Heart left ventricle (tissue), 16 donors: ENCODE measurements at regions not wholly inside any gene's neighbourhood (a gene's known extent, or its start where the extent isn't known, plus 50 kb on each side); places are given as distances from the start of the nearest gene placed in this dataset.
"Not testable (repeated sequence)": the region's sequence is repeated elsewhere in the genome, so short reads cannot be mapped to it uniquely, and the experiment has no call there.

Experiments
- ATAC-seq, 4 donors: fragments of 200-7000 bp; cut with Tn5 transposase; one replicate each; pipeline ENCODE4 v1.9.1; 2020 to 2022; ENCODE audit warnings: moderate library complexity in 4 of 4, mild to moderate bottlenecking in 3 of 4, moderate number of reproducible peaks in 1 of 4
- DNase-seq, 5 donors: peaks; one replicate each; pipeline ENCODE4 v3.0.0-alpha.2; 2020
- H3K27ac ChIP-seq, 12 donors: fragments of 200-600 bp; sonication (generic) in 4 of 12; one replicate each; pipeline versions ENCODE4 v1.5.0 to v1.8.0; 2016 to 2022; ENCODE audit warnings: mild to moderate bottlenecking in 2 of 12
- H3K27me3 ChIP-seq, 9 donors: fragments of 200-600 bp; sonication (generic) in 2 of 9; one replicate each; pipeline versions ENCODE4 v1.5.1 to v1.8.0; 2016 to 2022; ENCODE audit warnings: mild to moderate bottlenecking in 3 of 9
- H3K36me3 ChIP-seq, 9 donors: fragments of 200-600 bp; sonication (generic) in 2 of 9; one replicate each; pipeline versions ENCODE4 v1.5.0 to v1.8.0; 2018 to 2022; ENCODE audit warnings: mild to moderate bottlenecking in 2 of 9
- H3K4me1 ChIP-seq, 12 donors: fragments of 200-600 bp; sonication (generic) in 4 of 12; one replicate each; pipeline versions ENCODE4 v1.5.0 to v1.8.0; 2016 to 2022; ENCODE audit warnings: mild to moderate bottlenecking in 3 of 12
- H3K4me3 ChIP-seq, 12 donors: fragments of 200-600 bp; sonication (generic) in 4 of 12; one replicate each; pipeline versions ENCODE4 v1.5.0 to v1.8.0; 2017 to 2022; ENCODE audit warnings: mild to moderate bottlenecking in 9 of 12, moderate library complexity in 4 of 12
- H3K9me3 ChIP-seq, 12 donors: fragments of 200-600 bp; sonication (generic) in 4 of 12; one replicate each; pipeline versions ENCODE4 v1.5.0 to v1.8.0; 2016 to 2022; ENCODE audit warnings: mild to moderate bottlenecking in 1 of 12
- CTCF ChIP-seq, 12 donors: fragments of 200-600 bp; sonication (generic) in 4 of 12; IDR thresholded peaks; one replicate each; pipeline versions ENCODE4 v1.5.0 to v1.8.0; 2018 to 2022; ENCODE audit warnings: antibody characterized with exemption in 12 of 12, mild to moderate bottlenecking in 5 of 12
- POLR2A ChIP-seq, 2 donors: fragments of 450-650 bp; IDR thresholded peaks; one replicate each; pipeline ENCODE4 v1.6.1; 2017; ENCODE audit warnings: antibody characterized with exemption in 2 of 2, mild to moderate bottlenecking in 2 of 2, moderate library complexity in 2 of 2
- WGBS, 4 donors: extraction: QIAGEN DNeasy Blood & Tissue Kit in 2 of 4; methylation state at CpG; one replicate each; pipeline versions ENCODE4 v1.1.5 to v1.1.7; 2013 to 2018; 5-methylcytosine and 5-hydroxymethylcytosine counted together
- intact Hi-C, 10 donors: fragments of 100-400 bp; cut with DNase I; formaldehyde crosslinking; loops; one replicate each; pipeline versions ENCODE4 v1.11.1 to v1.14.2; 2022
- donor health status: ischemic (EF 13 %, LVEDD 7.1; RV severe dilation, severe dysfunction).
- donor health status: healthy with polysubstance abuse.
- donor health status: DM: no; HTN: yes; CAD: no.
- donor health status: DM: no; HTN: no; CAD: no.
- donor health status: ischemic (EF 25% LVEDD 6.9; RV normal size, moderate dysfunction).
- donor health status: ischemic (EF 25% LVEDD 5.7; RV mildly dilated, moderate dysfunction).
- donor health status: healthy.
- donor health status: DM: yes; HTN: yes; CAD: no.
- donor health status: ischemic (EF 35%, LVEDD 5.7; RV mildly dilated, moderate dysfunction).
- donor health status: nonischemic (EF 11% LVEDD 7.7; RV severe dilation, severe dysfunction).
- donor health status: DM: yes; HTN: yes; CAD: no.
- donor health status: PGD.
- donor health status: ischemic (EF 29% LVEDD 5.4; RV normal size, mild dysfunction).
- donor health status: nonischemic (EF 23%, LVEDD 6.1; RV moderate dilation, normal function).

GRCh38 chr9:82132024-82132423 lies 143.5 kb downstream of the SPATA31D1 start:
- H3K27me3 ChIP-seq: no peaks in the 10 kb centered on the region
- no peaks in the 10 kb centered on the region for H3K36me3 ChIP-seq
- TF ChIP-seq CTCF (IDR thresholded peaks at IDR 0.05) (no peak), POLR2A (IDR thresholded peaks at IDR 0.05) (no peak)
- no peak overlapping the region for H3K27ac ChIP-seq
- intact Hi-C loops: loop anchor here in 1 of 10 donors (10.0 kb wide), 1 partner anchor 63 kb away; no protein-coding TSS in a partner anchor
- H3K4me1 ChIP-seq: no peaks in the 10 kb centered on the region
- H3K4me3 ChIP-seq: no peak overlapping the region
- peaks cover 0 to 2% (median 0%) of the 10 kb centered on the region in 12 donors for H3K9me3 ChIP-seq
- WGBS, 4 donors: 93 to 100% (median 96%) methylated on average over 1 of the region's 1 CpG
- DNase-seq (no peak), ATAC-seq (no peak)

DNA sequence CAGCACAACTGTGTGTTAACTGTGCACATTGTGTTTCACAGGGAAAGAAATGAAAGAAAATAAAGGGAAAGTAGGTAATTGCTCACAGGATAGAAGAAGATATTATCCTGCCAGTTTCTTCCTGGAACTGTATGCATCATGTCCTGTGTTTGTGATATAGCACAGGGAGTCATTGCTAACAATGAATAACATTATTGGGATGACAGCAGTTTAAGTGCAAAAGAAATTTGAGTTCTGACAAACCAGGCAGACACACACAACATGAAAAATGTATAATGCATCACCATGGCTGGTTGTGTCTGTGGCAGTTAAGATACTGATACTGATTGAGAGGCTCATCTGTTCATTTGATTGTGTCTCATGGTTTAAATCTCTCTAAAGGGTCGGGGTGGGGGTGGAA lies 145.4 kb downstream of the SPATA31D1 start:
- Histone ChIP-seq H3K27ac (no peak overlapping the region), H3K27me3 (no peaks in the 10 kb centered on the region), H3K36me3 (no peaks in the 10 kb centered on the region), H3K4me3 (no peak overlapping the region), H3K9me3 (peaks cover 0 to 2% (median 0%) of the 10 kb centered on the region in 12 donors), H3K4me1 (no peaks in the 10 kb centered on the region)
- ATAC-seq (no peak), DNase-seq (no peak)
- intact Hi-C loops: loop anchor here in 1 of 10 donors (10.0 kb wide), 1 partner anchor 61 kb away; no protein-coding TSS in a partner anchor
- 57 to 71% (median 62%) methylated on average over 1 of the region's 1 CpG for WGBS, 4 donors
- TF ChIP-seq CTCF (IDR thresholded peaks at IDR 0.05): no peak
- no peak for TF ChIP-seq POLR2A (IDR thresholded peaks at IDR 0.05)

DNA sequence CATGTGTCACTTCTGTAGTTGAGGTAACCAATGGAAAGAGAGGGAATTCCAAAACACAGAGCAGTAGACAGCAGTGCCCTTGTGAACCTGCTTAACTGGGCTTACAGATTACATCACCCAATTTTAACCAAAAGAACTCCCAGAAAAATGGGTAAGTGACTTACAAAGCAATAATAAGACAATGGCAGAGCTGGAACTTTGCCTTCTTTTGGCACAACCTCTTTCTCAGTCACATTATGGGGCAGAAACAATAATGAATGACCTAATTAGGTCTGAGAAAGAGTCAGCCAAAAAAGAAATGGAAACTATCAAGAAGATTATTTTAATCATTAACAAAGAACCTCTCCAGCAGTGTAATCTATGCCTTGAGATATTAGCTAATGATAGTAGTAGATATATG lies 146.5 kb downstream of the SPATA31D1 start:
- Histone ChIP-seq H3K4me3 (no peak overlapping the region), H3K36me3 (no peaks in the 10 kb centered on the region), H3K27ac (no peak overlapping the region), H3K4me1 (no peaks in the 10 kb centered on the region), H3K9me3 (peaks cover 0 to 2% (median 0%) of the 10 kb centered on the region in 12 donors), H3K27me3 (no peaks in the 10 kb centered on the region)
- TF ChIP-seq POLR2A (IDR thresholded peaks at IDR 0.05) (no peak), CTCF (IDR thresholded peaks at IDR 0.05) (no peak)
- intact Hi-C loops: loop anchor here in 1 of 10 donors (10.0 kb wide), 1 partner anchor 60 kb away; no protein-coding TSS in a partner anchor
- no peak for DNase-seq
- ATAC-seq: no peak

DNA sequence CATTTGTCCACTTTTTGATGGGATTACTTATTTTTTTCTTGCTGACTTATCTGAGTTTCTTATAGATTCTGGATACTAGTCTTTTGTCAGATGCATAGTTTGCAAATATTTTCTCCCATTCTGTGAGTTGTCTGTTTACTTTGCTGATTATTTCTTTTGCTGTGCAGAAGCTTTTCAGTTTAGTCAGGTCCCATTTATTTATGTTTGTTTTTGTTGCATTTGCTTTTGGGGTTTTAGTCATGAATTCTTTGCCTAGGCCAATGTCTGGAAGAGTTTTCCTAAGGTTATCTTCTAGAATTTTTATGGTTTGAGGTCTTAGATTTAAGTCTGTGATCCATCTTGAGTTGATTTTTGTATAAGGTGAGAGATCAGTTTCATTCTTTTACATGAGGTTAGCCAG lies 149.5 kb downstream of the SPATA31D1 start:
- not testable (repeated sequence) for H3K27me3 ChIP-seq, H3K36me3 ChIP-seq, DNase-seq, ATAC-seq, H3K4me1 ChIP-seq, H3K27ac ChIP-seq, H3K9me3 ChIP-seq, H3K4me3 ChIP-seq
- intact Hi-C loops: loop anchor here in 1 of 10 donors (10.0 kb wide), 1 partner anchor 57 kb away; no protein-coding TSS in a partner anchor

DNA sequence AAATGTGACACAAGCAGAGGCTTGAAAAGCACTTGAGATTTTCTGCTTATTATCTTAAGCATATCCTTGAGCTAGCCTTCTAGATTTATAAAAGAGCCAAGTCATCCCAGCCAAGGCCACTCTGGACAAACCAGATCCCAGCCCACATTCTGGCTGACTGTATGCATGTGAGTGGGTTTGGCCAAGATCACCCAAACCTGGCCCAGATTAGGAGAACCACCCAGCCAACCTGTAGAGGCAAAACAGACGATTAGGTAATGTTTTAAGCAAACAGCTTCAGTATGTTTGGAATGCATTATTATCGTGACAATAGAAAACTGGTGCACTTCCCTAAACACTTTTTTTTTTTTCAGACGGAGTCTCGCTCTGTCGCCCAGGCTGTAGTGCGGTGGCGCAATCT lies 151.9 kb downstream of the SPATA31D1 start:
- Histone ChIP-seq H3K4me3 (no peak overlapping the region), H3K4me1 (no peaks in the 10 kb centered on the region), H3K27ac (no peak overlapping the region), H3K9me3 (peaks cover 0 to 1% (median 0%) of the 10 kb centered on the region in 12 donors), H3K27me3 (no peaks in the 10 kb centered on the region), H3K36me3 (no peaks in the 10 kb centered on the region)
- TF ChIP-seq POLR2A (IDR thresholded peaks at IDR 0.05) (no peak), CTCF (IDR thresholded peaks at IDR 0.05) (no peak)
- 79 to 95% (median 89%) methylated on average over 7 of the region's 7 CpGs for WGBS, 4 donors
- no peak for ATAC-seq
- intact Hi-C loops: no loop called here
- DNase-seq: no peak
